ENCODE measurements at regions not wholly inside any gene's neighbourhood (a gene's known extent, or its start where the extent isn't known, plus 50 kb on each side); places are given as distances from the start of the nearest gene placed in this dataset.

DNA sequence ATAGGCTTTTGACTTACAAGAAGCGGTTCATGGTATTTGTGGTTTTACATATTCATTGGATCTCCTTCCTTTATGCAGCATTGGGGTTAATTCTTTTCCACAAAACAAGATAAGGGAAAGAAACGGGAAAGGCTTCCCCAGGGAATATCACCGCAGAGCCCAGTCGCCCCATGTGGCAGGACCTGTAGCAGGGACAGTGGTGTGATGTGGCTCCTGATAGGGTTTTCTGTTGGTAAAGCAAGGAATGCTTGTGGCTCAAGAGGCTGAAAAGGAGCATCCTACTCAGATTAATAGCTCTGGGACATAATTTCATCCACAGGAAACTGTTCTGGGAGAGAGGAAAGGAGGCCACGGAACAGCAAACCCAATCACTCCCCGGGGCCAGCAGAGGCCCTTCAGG, 699.9 kb downstream of the MTRR start:
- TF ChIP-seq EZH2phosphoT487 (IDR thresholded peaks at IDR 0.05; ENCODE audit: low read depth): no peak
- TF ChIP-seq, protein P1, sequence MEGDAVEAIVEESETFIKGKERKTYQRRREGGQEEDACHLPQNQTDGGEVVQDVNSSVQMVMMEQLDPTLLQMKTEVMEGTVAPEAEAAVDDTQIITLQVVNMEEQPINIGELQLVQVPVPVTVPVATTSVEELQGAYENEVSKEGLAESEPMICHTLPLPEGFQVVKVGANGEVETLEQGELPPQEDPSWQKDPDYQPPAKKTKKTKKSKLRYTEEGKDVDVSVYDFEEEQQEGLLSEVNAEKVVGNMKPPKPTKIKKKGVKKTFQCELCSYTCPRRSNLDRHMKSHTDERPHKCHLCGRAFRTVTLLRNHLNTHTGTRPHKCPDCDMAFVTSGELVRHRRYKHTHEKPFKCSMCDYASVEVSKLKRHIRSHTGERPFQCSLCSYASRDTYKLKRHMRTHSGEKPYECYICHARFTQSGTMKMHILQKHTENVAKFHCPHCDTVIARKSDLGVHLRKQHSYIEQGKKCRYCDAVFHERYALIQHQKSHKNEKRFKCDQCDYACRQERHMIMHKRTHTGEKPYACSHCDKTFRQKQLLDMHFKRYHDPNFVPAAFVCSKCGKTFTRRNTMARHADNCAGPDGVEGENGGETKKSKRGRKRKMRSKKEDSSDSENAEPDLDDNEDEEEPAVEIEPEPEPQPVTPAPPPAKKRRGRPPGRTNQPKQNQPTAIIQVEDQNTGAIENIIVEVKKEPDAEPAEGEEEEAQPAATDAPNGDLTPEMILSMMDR (IDR thresholded peaks at IDR 0.05; ENCODE audit: low read depth, low read length): no peak
- H3K27ac ChIP-seq (ENCODE audit: low read length): no peak overlapping the region
- H3K27me3 ChIP-seq (ENCODE audit: low read depth, low read length): no peaks in the 10 kb centered on the region
- no peak overlapping the region for H2AFZ ChIP-seq (ENCODE audit: low read depth, low read length)
- H3K4me3 ChIP-seq (ENCODE audit: low read length): no peak overlapping the region
- H3K36me3 ChIP-seq (replicated peaks; ENCODE audit: low read depth, low read length): no peaks in the 10 kb centered on the region
- H3K4me2 ChIP-seq (ENCODE audit: low read length): no peak overlapping the region
- no peaks in the 10 kb centered on the region for H3K9me3 ChIP-seq (ENCODE audit: insufficient read depth, low read length)
- H3K4me1 ChIP-seq (ENCODE audit: low read length): no peaks in the 10 kb centered on the region
- no peaks in the 10 kb centered on the region for H3K79me2 ChIP-seq (ENCODE audit: low read length)
- no peaks in the 10 kb centered on the region for H4K20me1 ChIP-seq (ENCODE audit: insufficient read depth, low read length)
- no peak overlapping the region for H3K9ac ChIP-seq (ENCODE audit: low read length)

DNA sequence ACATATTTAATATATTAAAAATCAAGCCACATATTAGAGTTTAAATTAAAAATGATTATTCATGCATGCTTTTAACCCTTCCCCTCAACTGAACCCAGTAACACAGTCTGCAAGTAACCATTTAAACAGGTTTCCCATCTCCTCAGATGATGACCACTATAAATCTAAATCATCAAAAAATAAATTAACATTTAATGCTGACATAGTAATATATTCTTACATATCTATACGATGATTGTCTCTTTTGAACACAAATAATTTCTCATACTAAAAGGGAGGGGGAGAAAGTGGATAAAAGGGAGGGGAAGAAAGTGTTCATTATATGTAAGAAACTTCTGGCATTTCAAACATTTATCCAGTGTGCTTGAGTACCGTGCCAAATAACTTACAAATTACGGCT, 701.6 kb downstream of the MTRR start:
- Histone ChIP-seq H3K4me2 (ENCODE audit: low read length) (no peak overlapping the region), H3K9me3 (ENCODE audit: insufficient read depth, low read length) (no peaks in the 10 kb centered on the region), H3K79me2 (ENCODE audit: low read length) (no peaks in the 10 kb centered on the region), H3K36me3 (replicated peaks; ENCODE audit: low read depth, low read length) (no peaks in the 10 kb centered on the region), H2AFZ (ENCODE audit: low read depth, low read length) (no peak overlapping the region), H3K4me3 (ENCODE audit: low read length) (no peak overlapping the region), H3K27ac (ENCODE audit: low read length) (no peak overlapping the region), H3K27me3 (ENCODE audit: low read depth, low read length) (no peaks in the 10 kb centered on the region), H4K20me1 (ENCODE audit: insufficient read depth, low read length) (no peaks in the 10 kb centered on the region), H3K4me1 (ENCODE audit: low read length) (no peaks in the 10 kb centered on the region), H3K9ac (ENCODE audit: low read length) (no peak overlapping the region)
- TF ChIP-seq, protein P1 (IDR thresholded peaks at IDR 0.05; ENCODE audit: low read depth, low read length): no peak
- TF ChIP-seq EZH2phosphoT487 (IDR thresholded peaks at IDR 0.05; ENCODE audit: low read depth): no peak

DNA sequence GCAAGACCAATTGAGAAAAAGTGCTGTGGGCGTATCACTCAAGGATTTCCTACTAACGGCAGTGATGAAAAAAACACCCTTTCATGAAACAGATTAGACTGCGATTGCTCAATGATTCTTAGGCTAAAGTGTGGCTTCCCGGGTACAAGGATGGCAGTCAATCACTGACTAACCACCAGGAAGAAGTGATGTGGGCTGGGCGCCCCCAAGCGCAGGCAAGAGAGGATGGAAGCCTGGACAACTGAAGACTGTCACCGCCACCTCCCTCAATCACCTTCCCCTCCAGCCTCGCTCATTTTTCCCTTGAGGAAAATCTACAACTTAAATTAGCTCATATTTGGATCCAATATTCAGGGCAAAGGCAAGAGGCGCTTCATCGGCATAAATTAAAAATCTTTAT, 707.2 kb downstream of the MTRR start:
- Histone ChIP-seq H3K4me1 (ENCODE audit: low read length) (no peaks in the 10 kb centered on the region), H3K9me3 (ENCODE audit: insufficient read depth, low read length) (no peaks in the 10 kb centered on the region), H3K79me2 (ENCODE audit: low read length) (no peaks in the 10 kb centered on the region), H3K36me3 (replicated peaks; ENCODE audit: low read depth, low read length) (no peaks in the 10 kb centered on the region), H3K4me3 (ENCODE audit: low read length) (no peak overlapping the region), H3K27me3 (ENCODE audit: low read depth, low read length) (no peaks in the 10 kb centered on the region), H3K9ac (ENCODE audit: low read length) (no peak overlapping the region), H3K27ac (ENCODE audit: low read length) (no peak overlapping the region), H3K4me2 (ENCODE audit: low read length) (no peak overlapping the region), H2AFZ (ENCODE audit: low read depth, low read length) (no peak overlapping the region), H4K20me1 (ENCODE audit: insufficient read depth, low read length) (no peaks in the 10 kb centered on the region)
- TF ChIP-seq, protein P1 (IDR thresholded peaks at IDR 0.05; ENCODE audit: low read depth, low read length): no peak
- TF ChIP-seq EZH2phosphoT487 (IDR thresholded peaks at IDR 0.05; ENCODE audit: low read depth): no peak

DNA sequence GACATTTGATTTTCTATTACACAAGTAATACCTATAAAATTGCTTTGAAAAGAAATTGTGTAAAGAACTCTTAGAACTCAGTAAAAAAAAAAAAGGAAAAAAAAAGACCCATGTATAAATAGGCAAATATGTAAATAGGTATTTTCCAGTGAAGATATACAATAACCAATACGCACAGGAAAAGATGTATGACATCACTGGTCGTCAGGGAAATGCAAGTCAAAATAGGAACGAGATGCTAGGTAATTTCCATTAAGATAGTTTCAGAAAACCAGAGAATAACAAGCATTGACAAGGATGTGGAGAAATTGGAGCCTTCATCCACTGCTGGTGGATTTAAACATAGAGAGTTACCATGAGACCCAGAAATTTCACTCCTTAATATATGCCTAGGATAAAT, 708.8 kb downstream of the MTRR start:
- Histone ChIP-seq H3K79me2 (ENCODE audit: low read length) (no peaks in the 10 kb centered on the region), H2AFZ (ENCODE audit: low read depth, low read length) (no peak overlapping the region), H3K9me3 (ENCODE audit: insufficient read depth, low read length) (no peaks in the 10 kb centered on the region), H3K4me1 (ENCODE audit: low read length) (no peaks in the 10 kb centered on the region), H3K27me3 (ENCODE audit: low read depth, low read length) (no peaks in the 10 kb centered on the region), H3K27ac (ENCODE audit: low read length) (no peak overlapping the region), H3K36me3 (replicated peaks; ENCODE audit: low read depth, low read length) (no peaks in the 10 kb centered on the region), H3K4me3 (ENCODE audit: low read length) (no peak overlapping the region), H4K20me1 (ENCODE audit: insufficient read depth, low read length) (no peaks in the 10 kb centered on the region), H3K4me2 (ENCODE audit: low read length) (no peak overlapping the region), H3K9ac (ENCODE audit: low read length) (no peak overlapping the region)
- TF ChIP-seq EZH2phosphoT487 (IDR thresholded peaks at IDR 0.05; ENCODE audit: low read depth): no peak
- TF ChIP-seq, protein P1 (IDR thresholded peaks at IDR 0.05; ENCODE audit: low read depth, low read length): no peak
